ENCODE measurements at regions not wholly inside any gene's neighbourhood (a gene's known extent, or its start where the extent isn't known, plus 50 kb on each side); places are given as distances from the start of the nearest gene placed in this dataset.

- DNase-seq: peak in 2 of 58 donors; percentile 3 to 12
These were observed 1058.9 kb downstream of the C4orf33 start for GRCh38 chr4:130154901-130155300.

- no peak for DNase-seq
These were observed 1067.7 kb downstream of the C4orf33 start for GRCh38 chr4:130163701-130164100.

DNA sequence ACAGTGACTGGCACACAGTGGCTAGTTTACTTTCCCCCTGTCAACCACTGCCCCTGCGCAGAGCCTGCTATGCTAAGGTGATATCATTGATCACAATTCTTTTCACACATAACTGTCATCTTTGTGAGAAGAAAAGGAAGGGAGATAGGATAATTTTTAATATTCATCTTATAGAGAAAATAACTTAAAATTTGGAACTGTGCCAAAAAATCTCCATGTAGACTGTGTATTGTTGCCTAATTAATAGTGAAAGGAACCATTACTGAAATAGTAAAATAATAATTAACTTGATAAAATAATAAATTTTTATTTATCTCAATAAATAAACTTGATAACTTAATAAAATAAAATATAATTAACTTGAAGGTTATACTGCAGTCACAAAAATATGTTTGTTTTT lies 1069.4 kb downstream of the C4orf33 start:
- no peak for DNase-seq

DNA sequence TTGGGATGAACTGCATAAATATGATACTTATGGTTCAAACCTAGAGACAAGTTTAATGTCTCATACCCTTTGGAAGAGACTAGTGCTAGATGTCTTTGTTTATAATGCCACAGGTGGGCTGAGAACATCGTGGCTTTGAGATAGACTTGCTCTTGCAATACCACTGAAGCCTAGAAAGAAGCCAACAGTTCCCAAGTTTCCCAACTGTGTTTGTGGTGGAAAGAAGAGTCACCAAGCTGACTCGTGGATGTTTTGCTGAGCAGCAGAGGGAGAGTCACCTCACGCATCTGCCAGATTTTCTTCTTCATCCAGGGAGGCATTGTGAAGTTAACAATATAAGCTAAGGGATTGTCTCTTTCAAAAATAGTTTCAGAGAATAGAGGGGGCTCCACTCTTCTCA lies 1076.2 kb downstream of the C4orf33 start:
- DNase-seq: no peak

GRCh38 chr4:130178106-130178505 lies 1082.2 kb downstream of the C4orf33 start:
- DNase-seq: no peak

- no peak for DNase-seq
These were observed 1087.1 kb downstream of the C4orf33 start for GRCh38 chr4:130183096-130183495.

- DNase-seq: no peak
These were observed 1087.8 kb downstream of the C4orf33 start for GRCh38 chr4:130183766-130184165.

DNA sequence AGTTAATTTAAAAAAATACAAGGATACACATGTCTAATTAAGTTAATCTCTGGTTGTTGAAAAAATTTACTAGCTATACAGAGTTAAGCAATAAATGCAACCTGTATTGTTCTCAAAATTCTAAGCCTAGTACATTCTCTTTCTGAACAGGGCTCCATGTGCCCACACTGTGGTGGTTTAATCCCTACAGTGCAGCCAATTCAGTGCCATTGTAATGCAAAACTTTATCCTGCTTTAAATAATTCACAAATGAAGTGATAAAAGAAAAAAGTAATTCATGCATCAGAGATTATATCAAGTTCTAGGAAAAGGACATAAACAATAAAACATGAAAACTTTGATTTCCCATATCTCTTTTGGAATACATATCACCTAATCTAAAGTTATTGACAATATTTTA lies 1089.2 kb downstream of the C4orf33 start:
- DNase-seq: no peak

GRCh38 chr4:130186931-130187330 lies 1091.0 kb downstream of the C4orf33 start:
- DNase-seq: no peak

DNA sequence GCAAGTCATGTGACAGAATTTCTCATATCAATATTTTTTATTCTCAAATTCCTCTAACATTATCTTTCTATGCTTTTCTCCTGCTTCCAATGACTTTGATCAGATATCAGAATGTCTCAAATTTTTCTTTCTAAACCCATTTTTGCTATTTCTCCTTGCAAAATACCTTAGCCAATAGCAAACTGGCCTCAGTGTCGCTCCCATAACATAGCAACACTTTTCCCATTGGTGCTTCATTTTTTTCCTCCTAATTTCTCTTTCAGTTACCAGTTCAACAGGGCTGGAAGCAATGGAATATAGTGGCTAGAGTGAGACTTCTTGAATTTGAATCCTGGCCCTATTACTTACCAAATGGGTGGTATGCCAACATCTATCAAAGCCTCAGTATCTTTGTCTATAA lies 1091.6 kb downstream of the C4orf33 start:
- DNase-seq: no peak

DNA sequence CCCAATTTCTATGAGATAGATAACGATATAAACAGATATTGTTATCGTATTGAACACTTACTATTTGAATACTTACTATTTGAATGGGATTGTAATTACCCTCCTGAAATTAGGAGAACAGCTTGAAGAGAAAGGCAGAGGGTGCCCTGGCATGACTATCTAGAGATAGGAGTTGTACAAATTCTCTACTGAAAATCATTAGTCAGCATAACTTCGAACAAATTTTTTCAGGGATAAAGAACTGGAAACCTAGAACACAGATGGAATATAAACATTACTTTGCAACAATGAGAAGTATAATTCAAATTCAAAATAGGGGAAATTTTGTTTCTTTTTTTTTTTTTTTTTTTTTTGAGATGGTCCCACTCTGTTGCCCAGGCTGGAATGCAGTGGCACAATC lies 1096.8 kb downstream of the C4orf33 start:
- DNase-seq: no peak

GRCh38 chr4:130197946-130198345 lies 1102.0 kb downstream of the C4orf33 start:
- no peak for DNase-seq

GRCh38 chr4:130203571-130203970 lies 1107.6 kb downstream of the C4orf33 start:
- no peak for DNase-seq

DNA sequence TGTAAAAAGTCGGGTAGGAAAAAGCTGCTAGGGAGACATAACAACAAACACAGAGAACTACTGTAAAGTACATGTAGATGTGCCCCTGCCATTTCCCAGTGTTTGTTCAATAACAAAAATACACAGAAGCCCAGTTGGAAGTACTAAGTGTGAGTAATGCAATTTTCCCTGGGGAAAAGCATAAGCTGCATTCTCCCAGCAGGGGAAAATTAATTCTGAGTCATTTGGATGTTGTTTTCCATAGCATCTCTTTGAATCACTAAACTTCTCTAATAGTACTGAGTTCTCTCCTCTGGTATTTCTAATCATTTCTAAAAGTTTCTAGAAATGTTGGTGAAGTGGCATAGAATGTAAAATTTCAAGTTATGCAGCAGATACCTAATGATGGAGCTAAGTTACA lies 1114.9 kb downstream of the C4orf33 start:
- no peak for DNase-seq

GRCh38 chr4:130214268-130214667 lies 1118.3 kb downstream of the C4orf33 start:
- no peak for DNase-seq

DNA sequence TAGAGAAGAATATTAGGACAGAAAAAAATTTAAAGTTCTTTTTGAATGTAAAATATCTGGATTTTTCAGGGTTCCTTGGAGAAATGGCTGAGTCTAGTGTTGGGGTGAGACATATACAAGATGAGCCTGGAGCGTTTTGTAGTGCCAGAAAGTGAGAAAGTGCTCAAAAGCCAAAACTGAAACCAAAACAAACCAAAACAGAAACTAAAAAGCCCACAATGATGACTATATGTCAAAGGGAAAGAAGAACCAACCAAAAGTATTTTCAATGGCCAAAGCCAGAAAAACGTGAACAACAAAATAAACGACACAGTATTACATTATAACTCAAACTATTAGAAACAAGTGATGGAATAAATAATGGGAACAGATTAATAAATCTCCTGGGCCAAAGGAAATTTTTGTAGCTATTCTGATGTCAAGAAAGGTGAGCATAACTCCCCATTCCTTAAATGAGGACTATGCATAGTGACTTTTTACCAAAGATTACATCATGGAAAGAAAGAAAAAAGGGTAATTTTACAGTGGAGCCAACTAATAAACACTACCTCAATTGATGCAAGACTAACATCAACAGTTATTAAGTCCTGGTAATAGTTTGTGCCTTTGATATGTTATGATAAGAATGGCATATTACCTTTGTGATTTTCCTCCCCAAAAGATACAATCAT lies 1137.6 kb downstream of the C4orf33 start:
- no peak for DNase-seq

GRCh38 chr4:130238121-130238520 lies 1142.2 kb downstream of the C4orf33 start:
- DNase-seq: no peak

GRCh38 chr4:130249002-130249401 lies 1153.0 kb downstream of the C4orf33 start:
- DNase-seq: no peak

GRCh38 chr4:130257271-130257670 lies 1161.3 kb downstream of the C4orf33 start:
- DNase-seq: no peak

- no peak for DNase-seq
These were observed 1170.9 kb downstream of the C4orf33 start for GRCh38 chr4:130266814-130267213.

DNA sequence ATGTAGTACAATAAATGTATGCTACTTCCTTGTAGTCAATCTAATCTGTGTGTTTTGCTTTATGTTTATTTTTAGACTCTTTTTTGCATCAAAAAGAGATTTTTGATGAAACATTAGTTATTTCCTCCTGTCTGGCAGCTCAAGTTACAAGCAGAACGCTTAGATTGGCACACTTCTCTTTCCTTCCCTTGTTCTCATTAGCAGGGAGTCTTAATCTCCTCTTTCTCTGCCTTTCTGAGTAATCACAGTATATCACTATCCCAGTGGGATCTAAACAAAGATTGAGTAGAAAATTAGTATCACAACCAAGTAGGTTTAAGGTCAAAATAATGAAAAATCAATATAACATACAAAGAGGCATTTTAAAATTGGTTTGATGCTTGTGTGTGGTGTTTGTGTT lies 1192.6 kb downstream of the C4orf33 start:
- no peak for DNase-seq

DNA sequence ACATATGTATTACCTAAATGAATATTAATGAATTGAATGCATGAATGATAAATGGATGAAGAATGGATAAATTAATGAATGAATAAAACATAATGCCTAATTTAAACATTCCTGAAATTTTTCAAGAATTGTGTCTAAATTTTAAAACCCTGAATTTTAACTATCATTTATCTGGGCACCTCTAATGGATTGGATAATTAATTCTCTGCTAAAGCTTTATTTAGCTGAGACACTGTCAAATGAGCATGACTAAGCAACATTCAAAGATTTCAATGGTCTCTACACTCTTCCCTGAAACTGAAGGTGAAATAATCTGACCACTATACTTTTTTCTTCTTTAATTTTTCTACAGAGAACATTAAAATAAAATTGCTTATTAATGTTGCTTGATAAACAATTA lies 1197.7 kb downstream of the C4orf33 start:
- DNase-seq: no peak

- no peak for DNase-seq
These were observed 1200.5 kb downstream of the C4orf33 start for GRCh38 chr4:130296448-130296847.

DNA sequence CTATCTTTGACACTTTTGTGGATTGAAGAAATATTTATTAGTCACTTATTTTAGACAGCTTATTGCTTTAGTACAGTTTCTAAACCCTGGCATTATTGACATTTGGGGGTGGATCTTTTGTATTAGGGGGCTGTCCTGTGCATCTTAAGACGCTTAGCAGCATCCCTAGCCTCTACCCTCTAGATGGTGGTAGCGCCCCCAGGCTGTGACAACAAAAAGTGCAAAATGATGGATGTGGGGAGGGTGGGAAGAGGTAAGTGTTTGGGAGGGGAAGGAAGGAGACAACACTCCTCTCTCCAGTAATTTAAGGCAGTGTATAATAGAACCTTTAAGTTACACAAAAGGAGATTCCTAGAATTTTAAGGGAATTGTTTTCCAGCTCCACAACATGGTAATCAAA lies 1210.6 kb downstream of the C4orf33 start:
- DNase-seq: no peak
